Omental fat pad (tissue), 3 donors: ENCODE measurements at regions not wholly inside any gene's neighbourhood (a gene's known extent, or its start where the extent isn't known, plus 50 kb on each side); places are given as distances from the start of the nearest gene placed in this dataset.

Source experiments
- ATAC-seq: fragments of 150-250 bp; one replicate; pipeline ENCODE4 v1.9.1; 2016; ENCODE audit warnings: mild to moderate bottlenecking, moderate library complexity; ENCODE audit not compliant: low FRiP score
- DNase-seq: peaks from one replicate; pipeline ENCODE4 v3.0.0-alpha.2; 2019; ENCODE audit warnings: low spot score
- CTCF ChIP-seq, 3 donors: fragments of 450-650 bp; IDR thresholded peaks; one replicate each; pipeline ENCODE4 v1.5.1; 2016 to 2017; ENCODE audit warnings: antibody characterized with exemption in 3 of 3, mild to moderate bottlenecking in 3 of 3, moderate library complexity in 2 of 3

GRCh38 chr7:135811506-135811905 lies 62.9 kb upstream of the FAM180A start:
- no peak for DNase-seq
- no peak for TF ChIP-seq CTCF (IDR thresholded peaks at IDR 0.05)
- no peak for ATAC-seq

GRCh38 chr7:135808206-135808605 lies 59.6 kb upstream of the FAM180A start:
- TF ChIP-seq CTCF (IDR thresholded peaks at IDR 0.05) = no peak
- DNase-seq (no peak), ATAC-seq (no peak)

GRCh38 chr7:135803143-135803542 lies 54.5 kb upstream of the FAM180A start:
- no peak for ATAC-seq
- no peak for DNase-seq
- TF ChIP-seq CTCF (IDR thresholded peaks at IDR 0.05) = no peak

GRCh38 chr7:135802697-135803096 lies 54.1 kb upstream of the FAM180A start:
- DNase-seq (no peak), ATAC-seq (no peak)
- TF ChIP-seq CTCF (IDR thresholded peaks at IDR 0.05) = no peak

GRCh38 chr7:135801877-135802276 lies 53.3 kb upstream of the FAM180A start:
- TF ChIP-seq CTCF (IDR thresholded peaks at IDR 0.05) = no peak
- DNase-seq (no peak), ATAC-seq (no peak)

GRCh38 chr7:135801045-135801693 lies 52.6 kb upstream of the FAM180A start:
- TF ChIP-seq CTCF (IDR thresholded peaks at IDR 0.05) = peak in 1 of 3 donors; percentile 6
- DNase-seq (no peak), ATAC-seq (no peak)

- no peak for TF ChIP-seq CTCF (IDR thresholded peaks at IDR 0.05)
- ATAC-seq = no peak
- DNase-seq = no peak
Measured at GRCh38 chr7:135800560-135800959, 51.9 kb upstream of the FAM180A start.
